ENCODE measurements at regions not wholly inside any gene's neighbourhood (a gene's known extent, or its start where the extent isn't known, plus 50 kb on each side); places are given as distances from the start of the nearest gene placed in this dataset.
A peak's percentile ranks its signal among the peaks of the same experiment; 100 is the strongest.

DNA sequence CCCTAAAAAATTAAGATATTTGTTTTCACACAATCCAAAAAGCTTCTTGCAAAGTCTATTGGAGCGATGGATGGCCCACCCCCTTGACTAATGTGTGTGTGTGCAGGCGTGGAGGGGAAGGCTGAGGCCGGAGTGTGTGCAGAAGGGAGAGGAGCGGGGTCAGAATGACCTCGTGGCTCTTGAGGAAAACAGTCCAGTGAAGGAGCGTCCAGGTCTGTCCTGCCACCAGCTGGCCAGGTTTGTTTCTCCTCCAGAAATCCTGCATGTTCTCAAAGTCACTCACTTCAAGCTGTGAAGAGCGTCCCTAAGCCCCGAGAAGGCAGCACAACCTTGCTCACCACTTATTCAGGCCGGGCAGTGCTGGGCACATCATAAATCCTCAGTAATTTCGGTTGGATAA lies 69.5 kb upstream of the SSX2IP start:
- DNase-seq (ENCODE audit: low spot score): no peak

DNA sequence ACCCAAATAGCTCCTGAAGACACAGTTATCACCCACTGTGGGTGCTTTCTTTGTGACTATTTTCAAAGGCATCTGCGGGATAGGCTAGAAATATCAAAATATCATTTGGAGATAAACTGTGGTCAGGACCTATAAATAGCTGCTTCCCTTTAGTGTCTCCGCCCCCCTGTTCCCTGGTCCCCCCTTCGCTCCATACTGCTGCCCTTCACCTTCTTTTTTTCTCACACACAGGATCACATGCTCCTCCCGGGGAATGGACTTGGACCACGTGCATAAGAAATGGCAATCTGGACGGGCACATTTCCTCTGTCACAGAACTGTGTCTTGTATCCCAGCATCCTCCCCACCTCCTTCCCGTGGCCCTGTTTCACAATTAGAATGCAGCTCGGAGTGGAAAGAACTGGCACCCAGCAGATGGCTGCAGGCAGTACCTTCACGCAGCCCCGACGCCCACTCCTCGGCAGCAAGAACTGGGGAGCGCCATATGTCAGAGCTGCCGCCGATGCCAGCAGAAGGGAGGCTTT lies 68.8 kb upstream of the SSX2IP start:
- DNase-seq (ENCODE audit: low spot score): no peak

DNA sequence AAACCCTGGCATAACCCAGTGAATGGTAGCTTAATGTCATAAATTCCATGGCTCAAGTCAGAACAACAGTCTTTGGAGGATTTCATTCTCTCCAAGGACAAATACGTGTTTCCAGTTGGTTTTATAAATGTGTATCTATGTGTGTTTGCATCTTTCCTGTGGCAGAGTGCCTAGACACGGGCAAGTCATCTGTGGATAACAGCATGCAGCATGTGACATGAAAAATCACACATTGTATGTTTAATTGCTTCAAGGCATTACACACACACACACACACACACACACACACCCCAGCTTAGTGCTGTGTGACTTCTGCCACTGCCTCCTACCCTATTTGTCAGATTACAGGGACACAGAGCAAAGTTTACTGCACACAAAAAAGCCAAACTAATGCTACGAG lies 68.2 kb upstream of the SSX2IP start:
- DNase-seq (ENCODE audit: low spot score): no peak

DNA sequence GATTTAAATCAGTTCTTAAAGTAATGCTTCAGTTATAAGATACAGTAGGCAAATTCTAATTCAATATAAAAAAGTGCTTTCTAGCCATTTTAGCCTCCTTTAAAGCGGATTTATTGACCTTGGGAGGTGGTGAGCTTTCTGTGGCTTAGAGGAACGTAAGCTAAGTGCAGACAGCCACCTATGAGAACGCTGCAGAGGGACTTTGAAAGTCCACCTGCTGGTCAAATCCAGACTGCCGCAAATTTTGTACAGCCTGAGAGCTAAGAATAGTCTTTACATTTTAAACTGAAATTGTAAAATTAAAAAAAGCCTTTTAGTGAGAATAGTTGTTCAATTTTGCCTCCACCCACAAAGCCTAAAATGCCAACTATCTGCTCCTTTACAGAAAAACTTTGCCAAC lies 67.0 kb upstream of the SSX2IP start:
- DNase-seq (ENCODE audit: low spot score): no peak

DNA sequence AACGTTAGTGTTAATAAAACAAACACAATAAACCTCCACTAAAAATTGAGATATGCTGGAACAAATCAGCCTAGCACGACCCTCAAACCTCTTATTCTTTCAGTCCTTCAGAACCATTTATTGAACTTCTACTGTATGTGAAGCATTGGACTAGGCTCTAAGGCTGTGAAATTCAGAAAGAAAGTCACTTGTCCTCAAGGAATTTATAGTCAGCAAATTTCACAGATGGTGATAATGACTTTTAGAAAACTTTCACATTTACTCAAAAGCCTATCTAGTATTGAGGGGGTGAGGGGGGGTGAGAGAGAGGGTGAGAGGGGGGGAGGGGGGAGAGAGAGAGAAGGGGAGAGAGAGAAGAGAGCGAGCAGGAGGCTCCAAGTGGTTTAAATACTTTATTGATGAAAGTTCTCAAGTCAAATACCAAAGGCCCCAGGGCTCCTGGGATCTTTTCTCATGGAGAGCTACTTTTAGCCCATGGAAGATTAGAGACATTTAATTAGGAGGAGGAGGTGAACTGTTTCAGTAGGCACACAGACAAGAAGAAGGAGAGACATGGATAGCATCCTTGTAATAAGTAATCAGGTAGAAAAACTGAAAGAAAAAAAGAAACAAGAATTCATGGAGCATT lies 66.3 kb upstream of the SSX2IP start:
- peak; percentile 4 for DNase-seq (ENCODE audit: low spot score)

DNA sequence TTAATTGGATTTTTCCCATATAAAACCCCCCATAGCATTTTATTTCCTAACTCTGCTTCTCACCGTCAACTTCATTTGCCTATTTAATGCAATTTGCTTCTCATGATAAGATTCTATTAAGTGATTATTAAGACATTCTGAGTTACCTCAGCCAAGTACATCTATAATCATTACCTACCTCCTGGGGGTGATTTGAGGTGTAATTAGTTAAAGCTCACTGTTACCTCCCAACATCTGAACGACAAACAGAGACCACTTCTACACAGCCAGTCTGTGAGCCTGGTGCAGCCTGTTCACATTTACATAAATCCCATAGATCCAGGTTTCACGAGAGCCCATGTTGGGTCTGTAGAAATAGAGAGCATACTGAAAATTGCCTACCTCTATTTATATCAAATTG lies 65.7 kb upstream of the SSX2IP start:
- DNase-seq (ENCODE audit: low spot score): no peak

DNA sequence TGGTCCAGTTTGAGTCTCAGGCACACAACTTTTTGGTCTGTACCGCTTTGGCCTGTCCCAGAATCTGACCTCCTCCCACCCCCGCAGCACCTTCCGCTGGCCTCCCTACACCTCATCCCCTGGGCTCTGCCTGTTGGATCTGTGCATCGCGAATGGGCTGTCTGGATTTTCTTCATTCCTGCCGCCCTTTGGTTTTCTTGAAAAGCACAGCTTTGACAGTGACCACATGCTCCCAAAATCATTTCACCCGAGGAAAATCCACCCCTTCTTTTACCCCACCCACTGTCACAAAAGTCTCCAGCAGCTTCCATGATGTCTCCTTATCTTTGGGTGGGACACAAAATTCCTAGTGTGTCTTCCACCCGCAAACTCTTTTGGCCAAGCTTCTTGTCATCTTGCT lies 65.0 kb upstream of the SSX2IP start:
- no peak for DNase-seq (ENCODE audit: low spot score)

DNA sequence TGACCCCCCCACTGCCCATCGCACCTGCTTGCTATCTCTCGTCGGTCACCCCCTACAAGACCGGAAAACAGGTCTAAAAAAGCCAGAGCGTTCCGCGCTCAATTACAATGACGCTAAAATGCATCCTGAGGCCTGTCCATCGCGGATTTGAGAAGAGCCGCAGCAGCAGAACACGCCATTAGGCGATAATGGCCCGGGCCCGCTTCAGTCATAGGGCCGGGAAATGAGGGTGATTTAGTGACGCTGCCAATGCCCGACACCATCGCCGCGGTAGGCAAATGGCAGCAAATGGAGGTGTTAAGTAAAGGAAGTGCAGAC lies 64.1 kb upstream of the SSX2IP start:
- DNase-seq (ENCODE audit: low spot score): no peak

DNA sequence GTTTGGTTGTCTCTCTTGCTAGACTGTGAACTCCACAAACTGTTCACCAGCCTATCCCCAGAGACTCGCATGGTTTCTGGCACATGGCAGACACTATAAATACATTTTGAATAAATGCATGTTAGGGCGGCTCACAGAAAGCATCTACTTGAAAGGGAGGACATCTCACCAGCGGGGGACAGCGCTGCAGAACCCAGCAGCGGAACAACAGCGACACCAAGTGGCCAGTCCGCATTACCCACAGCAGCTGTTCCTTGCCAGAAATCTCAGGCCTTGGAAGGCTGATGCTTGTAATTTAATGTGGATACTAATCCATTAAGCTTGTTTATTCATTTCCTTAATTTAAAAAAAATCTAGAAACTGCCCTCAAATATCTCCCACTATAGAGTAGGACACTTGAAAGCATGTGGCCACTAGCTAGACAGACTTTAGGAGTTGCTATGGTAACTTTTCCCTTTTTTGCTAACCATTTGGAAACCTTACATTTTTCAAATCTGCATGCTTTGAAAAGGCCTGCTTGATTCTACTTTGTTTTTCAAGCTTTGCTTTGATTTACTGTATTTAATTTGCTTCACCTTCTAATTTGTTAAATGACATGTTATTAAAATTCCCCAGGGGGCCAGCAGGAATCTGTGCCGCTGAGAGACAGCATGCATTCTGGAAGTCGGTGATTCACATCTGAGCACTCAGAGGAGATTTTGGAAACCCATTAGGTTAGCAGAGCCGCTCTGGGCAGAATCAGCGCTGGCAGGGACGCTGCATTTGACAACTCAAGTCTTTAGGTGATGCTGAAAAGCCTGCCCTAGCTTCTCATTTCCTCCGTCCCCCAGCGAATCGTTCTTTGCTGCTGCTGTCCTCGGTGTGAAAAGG lies 63.5 kb upstream of the SSX2IP start:
- peak; percentile 76 for DNase-seq (ENCODE audit: low spot score)

DNA sequence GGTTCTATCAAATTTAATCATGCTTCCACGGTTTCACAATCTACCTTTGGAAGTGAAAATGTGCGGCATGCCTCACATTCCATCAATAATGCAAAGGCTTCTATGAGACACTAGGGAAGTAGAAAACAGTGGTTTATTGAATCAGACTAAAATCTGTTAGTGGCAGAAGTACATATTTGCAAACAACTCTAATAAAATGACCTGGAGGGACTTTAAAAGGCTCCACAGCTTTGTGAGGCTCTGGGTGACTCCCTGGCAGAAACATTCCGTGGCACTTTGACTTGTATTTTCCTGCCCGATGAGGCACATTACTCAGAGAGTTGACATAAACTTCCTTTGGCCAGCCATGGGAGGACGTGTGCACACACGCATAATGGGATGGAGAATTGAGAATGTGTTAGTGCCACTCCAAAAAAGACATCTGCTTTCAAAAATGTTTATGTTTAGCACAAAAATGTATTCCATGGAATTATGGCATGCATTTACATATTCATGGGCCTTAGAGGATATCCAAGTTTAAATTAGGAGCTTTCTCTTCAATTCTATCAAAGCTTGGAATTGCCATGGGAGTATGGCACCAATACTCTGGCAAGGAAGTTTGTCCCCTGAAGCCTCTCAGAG lies 60.0 kb upstream of the SSX2IP start:
- DNase-seq (ENCODE audit: low spot score): no peak

DNA sequence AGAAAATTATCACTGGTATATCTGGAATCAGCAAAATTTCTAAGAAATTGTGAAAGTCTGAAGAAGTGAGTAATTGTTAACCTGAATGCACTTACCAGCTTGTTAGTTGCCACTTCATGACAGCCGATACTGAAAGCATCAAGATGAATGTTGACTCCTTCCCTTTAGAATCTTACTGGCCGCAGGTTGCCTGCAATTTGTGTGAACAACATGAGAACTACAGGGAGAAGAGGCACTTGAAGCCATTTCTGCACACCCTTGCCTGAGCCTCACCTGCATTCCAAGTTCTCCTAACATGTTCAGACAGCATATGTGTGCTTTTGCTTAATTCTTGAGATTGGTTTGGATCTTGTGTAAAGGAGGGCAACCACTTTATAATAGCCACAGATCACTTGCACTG lies 59.2 kb upstream of the SSX2IP start:
- DNase-seq (ENCODE audit: low spot score): no peak

DNA sequence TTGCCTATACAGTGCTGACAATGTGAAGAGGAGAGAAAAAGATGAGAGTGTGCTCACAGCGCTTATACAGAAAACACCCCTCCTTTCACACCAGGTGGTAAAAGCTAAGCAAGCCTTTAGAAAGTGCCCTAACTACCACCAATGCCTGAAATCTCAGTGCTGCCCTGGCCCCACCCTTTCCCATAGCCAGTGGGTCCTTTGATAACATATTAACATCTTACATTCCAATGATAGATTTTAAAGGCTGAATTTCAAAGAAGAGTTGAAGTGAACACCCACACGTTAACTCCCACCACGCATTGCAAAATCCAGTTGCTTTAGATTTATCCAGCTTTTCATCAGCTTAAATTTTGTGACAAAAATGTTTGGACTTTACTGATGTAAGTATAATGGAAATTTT lies 58.1 kb upstream of the SSX2IP start:
- no peak for DNase-seq (ENCODE audit: low spot score)

DNA sequence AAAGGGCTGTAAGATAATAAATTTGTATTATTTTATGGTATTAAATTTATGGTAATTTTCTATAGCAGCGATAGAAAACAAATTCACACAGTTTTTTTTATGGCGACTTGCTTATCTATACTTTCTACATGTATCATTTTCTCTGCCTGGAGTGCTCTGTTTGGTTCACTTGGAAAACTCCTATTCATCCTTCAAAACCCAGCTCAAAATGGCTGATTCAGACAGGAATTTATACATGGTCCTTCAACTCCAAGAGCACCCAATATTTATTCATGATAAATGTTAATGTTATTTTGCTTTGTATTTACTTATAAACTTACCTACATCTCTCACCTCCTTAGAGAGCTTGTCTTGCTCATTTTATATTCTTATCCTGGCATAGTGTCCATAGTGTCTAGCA lies 55.6 kb upstream of the SSX2IP start:
- DNase-seq (ENCODE audit: low spot score): no peak

DNA sequence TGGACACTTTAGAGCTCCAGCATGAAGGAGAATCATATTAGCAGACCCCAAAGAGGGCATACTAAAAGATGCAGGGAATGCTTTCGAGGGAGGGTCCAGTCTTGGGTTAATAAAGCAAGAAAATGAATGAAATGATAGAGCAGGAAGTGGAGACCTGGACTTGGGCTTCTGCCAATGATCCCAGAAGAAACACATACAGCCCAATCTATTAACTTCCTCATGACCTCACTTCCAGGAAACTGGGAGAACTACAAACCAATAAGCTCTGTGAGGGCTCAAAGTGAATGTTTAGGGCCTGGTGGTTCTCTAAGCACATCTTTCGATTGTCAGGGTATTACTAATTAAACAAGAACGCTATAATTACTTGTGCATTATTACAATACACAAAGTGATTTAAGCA lies 53.6 kb upstream of the SSX2IP start:
- DNase-seq (ENCODE audit: low spot score): no peak

DNA sequence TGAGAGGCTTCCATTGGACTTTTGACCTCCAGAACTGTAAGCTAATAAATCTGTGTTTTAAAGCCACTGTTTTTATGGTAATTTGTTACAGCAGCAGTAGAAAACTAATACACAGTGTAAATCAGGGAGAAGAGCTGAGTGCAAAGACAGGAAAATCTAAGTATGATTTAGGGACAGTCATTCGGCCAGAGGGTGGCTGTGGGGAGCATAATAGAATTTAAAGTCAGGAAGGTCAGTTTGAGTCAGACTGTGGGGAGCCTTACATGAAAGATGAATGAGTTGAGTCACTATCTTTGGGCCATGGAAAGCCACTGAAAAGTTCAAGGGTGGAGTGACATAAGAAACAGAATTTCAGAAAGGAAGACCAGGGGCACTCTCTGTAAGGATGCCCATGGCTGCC lies 52.4 kb upstream of the SSX2IP start:
- DNase-seq (ENCODE audit: low spot score): peak; percentile 41

DNA sequence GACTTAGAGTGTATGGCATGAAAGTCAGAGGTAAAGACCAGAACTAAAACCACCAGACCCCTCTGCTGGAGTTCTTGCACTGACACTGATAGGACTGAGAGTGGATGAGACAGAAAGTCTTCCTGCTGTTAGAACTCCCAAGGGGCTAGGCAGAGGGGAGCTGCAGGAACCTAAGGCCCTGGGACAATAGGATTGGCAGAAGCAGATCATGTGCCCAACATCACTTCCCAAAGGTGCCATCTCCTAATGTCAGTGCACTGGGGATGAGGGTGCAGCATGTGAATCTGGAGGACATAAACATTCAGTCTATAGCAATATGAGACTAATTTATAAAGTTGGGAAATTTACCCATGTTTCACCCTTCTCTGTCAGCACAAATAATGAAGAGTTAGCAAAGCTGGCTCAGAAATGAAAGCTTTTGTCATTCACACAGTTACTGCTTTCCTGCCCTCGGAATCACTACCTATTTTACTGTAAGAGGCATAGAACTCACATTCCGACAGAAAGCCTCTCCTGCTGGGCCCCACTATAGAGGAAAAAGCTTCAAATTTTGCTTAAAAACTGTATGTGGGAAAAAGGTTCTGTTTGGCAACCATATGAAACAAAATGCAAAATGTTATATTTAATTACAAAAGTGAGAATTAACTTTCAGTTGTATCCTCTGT lies 49.9 kb upstream of the SSX2IP start:
- DNase-seq (ENCODE audit: low spot score): no peak

Measured in RKO (cell line).